IMR-90 (cell line): ENCODE measurements at regions not wholly inside any gene's neighbourhood (a gene's known extent, or its start where the extent isn't known, plus 50 kb on each side); places are given as distances from the start of the nearest gene placed in this dataset.

ENCODE experiments used
- ATAC-seq: fragments of 200-7000 bp; cut with Tn5 transposase; 2 replicates; pipeline ENCODE4 v1.9.1; 2020; ENCODE audit warnings: low read depth, mild to moderate bottlenecking, moderate library complexity
- BruUV-seq: library from RNA; stranded (reverse); fragments of 400-500 nt; replicated peaks from 2 replicates; lab custom pipeline; 2021; lab: Mats Ljungman, UMichigan
- CTCF ChIA-PET: fragments of 300-600 bp; formaldehyde crosslinking; extraction: SDS; loops from one replicate; lab custom pipeline; 2021; ENCODE audit warnings: antibody characterized with exemption; lab: Yijun Ruan, JAX
- POLR2A ChIA-PET: fragments of 300-600 bp; sonication (Branson Sonifier 250); formaldehyde crosslinking; loops from one replicate; lab custom pipeline; 2022; ENCODE audit warnings: antibody characterized with exemption; ENCODE audit not compliant: unreplicated experiment; lab: Charles Lee
- DNase-seq: peaks from one replicate; pipeline ENCODE4 v3.0.0; 2013
- H2AFZ ChIP-seq: replicated peaks from 2 replicates; pipeline ENCODE3; 2013; ENCODE audit warnings: low read length, mild to moderate bottlenecking; ENCODE audit not compliant: poor library complexity
- H2AK5ac ChIP-seq: 2 replicates; pipeline ENCODE4 v1.6.1; 2013; ENCODE audit warnings: low read depth, low read length, inconsistent platforms
- H2AK9ac ChIP-seq: replicated peaks from 2 replicates; pipeline ENCODE3; 2013; ENCODE audit warnings: mild to moderate bottlenecking, low read depth, low read length, moderate library complexity; ENCODE audit not compliant: poor library complexity
- H2BK120ac ChIP-seq: 2 replicates; pipeline ENCODE4 v1.6.1; 2013; ENCODE audit warnings: low read depth, low read length, inconsistent platforms
- H2BK15ac ChIP-seq: 3 replicates; pipeline ENCODE4 v1.6.1; 2013; ENCODE audit warnings: low read depth, low read length, inconsistent platforms
- H2BK20ac ChIP-seq: 2 replicates; pipeline ENCODE4 v1.6.1; 2013; ENCODE audit warnings: low read depth, mild to moderate bottlenecking, inconsistent platforms, low read length, moderate library complexity
- H2BK5ac ChIP-seq: 2 replicates; pipeline ENCODE4 v1.6.1; 2013; ENCODE audit warnings: mild to moderate bottlenecking, low read depth, low read length, inconsistent platforms; ENCODE audit not compliant: poor library complexity, severe bottlenecking
- H3K14ac ChIP-seq: replicated peaks from 2 replicates; pipeline ENCODE4 v1.6.1; 2013; ENCODE audit warnings: low read depth, low read length, inconsistent platforms
- H3K18ac ChIP-seq: 2 replicates; pipeline ENCODE4 v1.6.1; 2013; ENCODE audit warnings: low read depth, low read length, control low read depth
- H3K23ac ChIP-seq: 2 replicates; pipeline ENCODE4 v1.6.1; 2013; ENCODE audit warnings: low read depth, low read length, inconsistent platforms
- H3K27ac ChIP-seq: 2 replicates; pipeline ENCODE4 v1.5.1; 2013; ENCODE audit warnings: mild to moderate bottlenecking, control low read depth, low read length; ENCODE audit not compliant: insufficient read depth
- H3K27me3 ChIP-seq: 2 replicates; pipeline ENCODE4 v1.6.1; 2013; ENCODE audit warnings: low read length; ENCODE audit not compliant: control insufficient read depth, insufficient read depth
- H3K36me3 ChIP-seq: 2 replicates; pipeline ENCODE4 v1.6.1; 2013; ENCODE audit warnings: low read length, mixed read lengths; ENCODE audit not compliant: control insufficient read depth, insufficient read depth
- H3K4ac ChIP-seq: 2 replicates; pipeline ENCODE4 v1.6.1; 2013; ENCODE audit warnings: low read depth, low read length, inconsistent platforms
- H3K4me1 ChIP-seq: 2 replicates; pipeline ENCODE4 v1.6.1; 2013; ENCODE audit warnings: low read length, mixed read lengths; ENCODE audit not compliant: control insufficient read depth, insufficient read depth
- H3K4me2 ChIP-seq: 2 replicates; pipeline ENCODE4 v1.6.1; 2013; ENCODE audit warnings: low read depth, mild to moderate bottlenecking, control low read depth, low read length, moderate library complexity
- H3K4me3 ChIP-seq: 2 replicates; pipeline ENCODE4 v1.5.1; 2013; ENCODE audit warnings: low read depth, mild to moderate bottlenecking, control low read depth, low read length, moderate library complexity; ENCODE audit not compliant: insufficient read depth
- H3K56ac ChIP-seq: 2 replicates; pipeline ENCODE4 v1.6.1; 2013; ENCODE audit warnings: low read length, inconsistent platforms; ENCODE audit not compliant: insufficient read depth; ENCODE audit errors: extremely low read depth
- H3K79me1 ChIP-seq, 2 experiments: 2 replicates each; pipeline ENCODE4 v1.6.1; 2013; ENCODE audit warnings: low read length in 2 of 2, inconsistent platforms in 1 of 2, low read depth in 1 of 2
- H3K9ac ChIP-seq: 2 replicates; pipeline ENCODE4 v1.6.1; 2013; ENCODE audit warnings: low read depth, low read length, control low read depth
- H3K9me1 ChIP-seq: 2 replicates; pipeline ENCODE4 v1.6.1; 2013; ENCODE audit warnings: low read length, inconsistent platforms; ENCODE audit not compliant: insufficient read depth
- H3K9me3 ChIP-seq: 2 replicates; pipeline ENCODE4 v1.6.1; 2013; ENCODE audit warnings: low read length; ENCODE audit not compliant: control insufficient read depth, insufficient read depth
- H4K20me1 ChIP-seq: 2 replicates; pipeline ENCODE4 v1.6.1; 2013; ENCODE audit warnings: low read length, inconsistent platforms; ENCODE audit not compliant: insufficient read depth
- H4K5ac ChIP-seq: 2 replicates; pipeline ENCODE4 v1.6.1; 2013; ENCODE audit warnings: mild to moderate bottlenecking, low read depth, low read length, control low read depth
- H4K8ac ChIP-seq, 2 experiments: 2 replicates each; pipeline ENCODE4 v1.6.1; 2013; ENCODE audit warnings: low read depth in 2 of 2, low read length in 2 of 2, control low read depth in 1 of 2, inconsistent platforms in 1 of 2
- H4K91ac ChIP-seq: 2 replicates; pipeline ENCODE4 v1.6.1; 2013; ENCODE audit warnings: low read depth, low read length, inconsistent platforms; ENCODE audit not compliant: insufficient read depth
- BHLHE40 ChIP-seq: fragments of 150-350 bp; IDR thresholded peaks from 2 replicates; pipeline ENCODE4 v1.6.1; 2016; ENCODE audit warnings: mild to moderate bottlenecking, low read depth, low read length
- CEBPB ChIP-seq: IDR thresholded peaks from 2 replicates; pipeline ENCODE4 v1.6.1; 2012; ENCODE audit warnings: low read depth, low read length, improper control_type of control experiment
- CTCF ChIP-seq: conservative IDR thresholded peaks from 2 replicates; pipeline ENCODE4 v1.5.1; 2012; ENCODE audit warnings: mild to moderate bottlenecking, low read depth, low read length, improper control_type of control experiment
- ELK1 ChIP-seq: fragments of 150-350 bp; IDR thresholded peaks from 2 replicates; pipeline ENCODE4 v1.6.1; 2016; ENCODE audit warnings: low read depth, mild to moderate bottlenecking, low read length, moderate library complexity, borderline replicate concordance
- FOS ChIP-seq: fragments of 150-350 bp; IDR thresholded peaks from 2 replicates; pipeline ENCODE4 v1.6.1; 2016; ENCODE audit warnings: low read depth, low read length
- MAFK ChIP-seq: IDR thresholded peaks from 2 replicates; pipeline ENCODE4 v1.6.1; 2012; ENCODE audit warnings: low read depth, low read length, improper control_type of control experiment
- MAZ ChIP-seq: IDR thresholded peaks from 2 replicates; pipeline ENCODE4 v1.6.1; 2012; ENCODE audit warnings: low read depth, mild to moderate bottlenecking, low read length, improper control_type of control experiment, moderate library complexity, borderline replicate concordance
- NFE2L2 ChIP-seq: fragments of 150-350 bp; IDR thresholded peaks from 2 replicates; pipeline ENCODE4 v1.6.1; 2016; ENCODE audit warnings: low read depth, mild to moderate bottlenecking, low read length
- POLR2A ChIP-seq: IDR thresholded peaks from 2 replicates; pipeline ENCODE4 v1.6.1; 2012; ENCODE audit warnings: mild to moderate bottlenecking, low read depth, low read length
- RAD21 ChIP-seq: IDR thresholded peaks from 2 replicates; pipeline ENCODE4 v1.6.1; 2012; ENCODE audit warnings: low read length, improper control_type of control experiment
- RCOR1 ChIP-seq: IDR thresholded peaks from 2 replicates; pipeline ENCODE4 v1.6.1; 2012; ENCODE audit warnings: mild to moderate bottlenecking, low read length, improper control_type of control experiment; ENCODE audit not compliant: insufficient replicate concordance
- RFX5 ChIP-seq: IDR thresholded peaks from 2 replicates; pipeline ENCODE4 v1.8.0; 2012; ENCODE audit warnings: low read depth, mild to moderate bottlenecking, low read length, moderate library complexity
- SMC3 ChIP-seq: fragments of 150-350 bp; IDR thresholded peaks from 2 replicates; pipeline ENCODE4 v1.6.1; 2016; ENCODE audit warnings: low read depth, mild to moderate bottlenecking, antibody characterized with exemption, low read length, moderate library complexity
- WGBS, 2 experiments: methylation state at CpG; one replicate each; pipeline versions ENCODE4 v1.1.5 to v1.1.7; 2013; ENCODE audit warnings: missing lambda C conversion rate in 2 of 2; ENCODE audit not compliant: insufficient read length in 1 of 2; ENCODE audit errors: extremely low coverage in 2 of 2; 5-methylcytosine and 5-hydroxymethylcytosine counted together
- dilution Hi-C: fragments of 300-500 bp; cut with HindIII; formaldehyde crosslinking; loops from one replicate; pipeline ENCODE4 v1.14.3; 2018; ENCODE audit warnings: low sequenced_read_pairs; ENCODE audit not compliant: unreplicated experiment
- in situ Hi-C: fragments of 300-500 bp; cut with MboI; formaldehyde crosslinking; loops from 3 replicates; pipeline ENCODE4 v1.14.3; 2019; ENCODE audit warnings: low sequenced_read_pairs, inconsistent platforms, mixed read lengths
- intact Hi-C: fragments of 100-400 bp; cut with micrococcal nuclease; formaldehyde crosslinking; loops from 2 replicates; pipeline ENCODE4 v1.10.0; 2022

- WGBS, 2 experiments: no CpG with 5 or more reads among the region's 2 CpGs
- H3K9me3 ChIP-seq: no peaks in the 10 kb centered on the region
- no peak overlapping the region for H2AK5ac ChIP-seq
- in situ Hi-C loops: no loop called here
- no peak overlapping the region for H4K5ac ChIP-seq
- no peak for DNase-seq
- H3K79me1 ChIP-seq: no peaks in the 10 kb centered on the region
- H3K4me3 ChIP-seq: no peak overlapping the region
- H3K27me3 ChIP-seq: peaks cover 6% of the 10 kb centered on the region
- no peak overlapping the region for H3K4ac ChIP-seq
- H2BK5ac ChIP-seq: no peak overlapping the region
- H3K9ac ChIP-seq: no peak overlapping the region
- H3K56ac ChIP-seq: no peak overlapping the region
- dilution Hi-C loops: no loop called here
- H4K91ac ChIP-seq: no peak overlapping the region
- H3K4me1 ChIP-seq: no peaks in the 10 kb centered on the region
- no peak overlapping the region for H2AK9ac ChIP-seq
- H4K20me1 ChIP-seq: no peaks in the 10 kb centered on the region
- H3K18ac ChIP-seq: no peak overlapping the region
- no peaks in the 10 kb centered on the region for H3K9me1 ChIP-seq
- no peak overlapping the region for H3K4me2 ChIP-seq
- no peak overlapping the region for H2BK120ac ChIP-seq
- POLR2A ChIA-PET: no interaction called here
- no peak overlapping the region for H2BK15ac ChIP-seq
- H3K36me3 ChIP-seq: no peaks in the 10 kb centered on the region
- H2BK20ac ChIP-seq: no peak overlapping the region
- TF ChIP-seq SMC3 (no peak), MAZ (no peak), CEBPB (no peak), NFE2L2 (no peak), BHLHE40 (no peak), RFX5 (no peak), ELK1 (no peak), FOS (no peak), MAFK (no peak), RAD21 (no peak), RCOR1 (no peak), POLR2A (no peak), CTCF (no peak)
- H3K27ac ChIP-seq: no peak overlapping the region
- H3K14ac ChIP-seq: no peak overlapping the region
- no TSS peak for BruUV-seq
- CTCF ChIA-PET: interaction anchor here (0.9 to 1.2 kb wide), 2 partner anchors 9 to 546 kb away, joined by 3 to 4 read pairs; no protein-coding TSS in a partner anchor
- intact Hi-C loops: no loop called here
- no peak for ATAC-seq
- no peak overlapping the region for H3K23ac ChIP-seq
- no peak overlapping the region for H4K8ac ChIP-seq
- H2AFZ ChIP-seq: peak overlapping the region; percentile 23
Observed at GRCh38 chr14:59046746-59047145, 141.7 kb upstream of the DAAM1 start.
